MCF 10A (cell line): ENCODE measurements at regions not wholly inside any gene's neighbourhood (a gene's known extent, or its start where the extent isn't known, plus 50 kb on each side); places are given as distances from the start of the nearest gene placed in this dataset.

Experiments used
- BruUV-seq: library from RNA; stranded (reverse); fragments of 400-500 nt; replicated peaks from 2 replicates; lab custom pipeline; 2021; lab: Mats Ljungman, UMichigan
- CTCF ChIA-PET: fragments of 300-600 bp; sonication (Branson Sonifier 250); formaldehyde crosslinking; extraction: SDS; loops from one replicate; lab custom pipeline; 2021; ENCODE audit warnings: antibody characterized with exemption, inconsistent platforms; lab: Yijun Ruan, JAX
- POLR2A ChIA-PET: fragments of 300-600, 350-650 bp; sonication (Branson Sonifier 250); formaldehyde crosslinking; extraction: SDS; loops from one replicate; lab custom pipeline; 2020; ENCODE audit warnings: antibody characterized with exemption, inconsistent platforms; lab: Yijun Ruan, JAX
- DNase-seq: peaks from one replicate; pipeline ENCODE4 v3.0.0-alpha.2; 2018; ENCODE audit not compliant: unreplicated experiment
- H3K27ac Mint-ChIP-seq: one replicate; pipeline ENCODE4 v1.8.0; 2022; ENCODE audit warnings: mild to moderate bottlenecking, low read depth, mixed read lengths; ENCODE audit not compliant: unreplicated experiment
- H3K27me3 Mint-ChIP-seq: one replicate; pipeline ENCODE4 v1.8.0; 2022; ENCODE audit warnings: mixed read lengths; ENCODE audit not compliant: insufficient read depth, unreplicated experiment
- H3K36me3 Mint-ChIP-seq: one replicate; pipeline ENCODE4 v1.8.0; 2022; ENCODE audit warnings: mild to moderate bottlenecking, moderate library complexity, mixed read lengths; ENCODE audit not compliant: insufficient read depth, unreplicated experiment
- H3K4me1 Mint-ChIP-seq: one replicate; pipeline ENCODE4 v1.8.0; 2022; ENCODE audit warnings: mixed read lengths; ENCODE audit not compliant: insufficient read depth, unreplicated experiment
- H3K4me3 Mint-ChIP-seq: one replicate; pipeline ENCODE4 v1.8.0; 2022; ENCODE audit warnings: mild to moderate bottlenecking, moderate library complexity, mixed read lengths; ENCODE audit not compliant: unreplicated experiment
- H3K9me3 Mint-ChIP-seq: one replicate; pipeline ENCODE4 v1.8.0; 2022; ENCODE audit warnings: mixed read lengths; ENCODE audit not compliant: unreplicated experiment
- CTCF ChIP-seq: fragments of 200-600 bp; IDR thresholded peaks from one replicate; pipeline ENCODE4 v1.8.0; 2022; ENCODE audit warnings: antibody characterized with exemption, mild to moderate bottlenecking; ENCODE audit not compliant: unreplicated experiment
- intact Hi-C: fragments of 100-400 bp; cut with micrococcal nuclease; formaldehyde crosslinking; loops from 2 replicates; pipeline ENCODE4 v1.14.1; 2022

DNA sequence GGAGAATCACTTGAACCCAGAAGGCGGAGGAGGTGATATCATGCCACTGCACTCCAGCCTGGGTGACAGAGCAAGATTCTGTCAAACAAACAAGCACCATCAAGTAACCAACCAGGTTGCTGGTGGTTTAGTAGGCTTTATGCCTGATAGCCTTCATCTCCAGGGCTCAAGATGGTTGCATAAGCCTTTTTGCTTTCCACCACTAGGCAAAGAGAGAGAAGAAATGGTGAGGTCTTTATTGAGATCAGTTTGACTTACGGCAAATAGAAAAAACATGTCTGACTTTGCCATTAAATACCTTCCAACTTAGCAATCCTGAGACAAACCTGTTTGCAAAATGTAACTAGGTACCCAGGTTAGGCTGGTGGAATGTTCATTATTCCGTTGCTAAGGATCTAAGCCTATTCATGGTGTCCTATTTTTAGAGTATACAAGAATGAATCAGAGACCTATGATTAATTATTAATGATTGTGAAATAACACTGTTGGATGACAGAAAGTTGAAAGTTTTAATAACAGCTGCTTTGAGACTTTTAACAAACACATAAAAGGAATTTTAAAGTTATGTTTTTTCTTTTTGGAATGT, 53.5 kb upstream of the SLC38A11 start:
- H3K36me3 Mint-ChIP-seq, result no peaks in the 10 kb centered on the region
- no TSS peak for BruUV-seq
- no peaks in the 10 kb centered on the region for H3K4me1 Mint-ChIP-seq
- no peak for TF ChIP-seq CTCF
- ChIA-PET CTCF (no interaction called here), POLR2A (no interaction called here)
- no peak overlapping the region for H3K4me3 Mint-ChIP-seq
- H3K27me3 Mint-ChIP-seq, result peaks cover 51% of the 10 kb centered on the region
- no peak overlapping the region for H3K27ac Mint-ChIP-seq
- peak; percentile 28 for DNase-seq
- intact Hi-C loops, result no loop called here
- no peaks in the 10 kb centered on the region for H3K9me3 Mint-ChIP-seq

- H3K4me1 Mint-ChIP-seq, result no peaks in the 10 kb centered on the region
- H3K9me3 Mint-ChIP-seq, result no peaks in the 10 kb centered on the region
- no peak for DNase-seq
- ChIA-PET CTCF (interaction anchor here (1.0 kb wide), 1 partner anchor 13 kb away, joined by 3 read pairs; no protein-coding TSS in a partner anchor), POLR2A (interaction anchor here (1.3 kb wide), 1 partner anchor 10 kb away, joined by 3 read pairs; no protein-coding TSS in a partner anchor)
- intact Hi-C loops, result no loop called here
- peaks cover 56% of the 10 kb centered on the region for H3K27me3 Mint-ChIP-seq
- no TSS peak for BruUV-seq
- H3K27ac Mint-ChIP-seq, result no peak overlapping the region
- TF ChIP-seq CTCF, result no peak
- no peaks in the 10 kb centered on the region for H3K36me3 Mint-ChIP-seq
- H3K4me3 Mint-ChIP-seq, result no peak overlapping the region
These were observed 51.9 kb upstream of the SLC38A11 start for GRCh38 chr2:165007161-165007744.
